ENCODE measurements at regions not wholly inside any gene's neighbourhood (a gene's known extent, or its start where the extent isn't known, plus 50 kb on each side); places are given as distances from the start of the nearest gene placed in this dataset.
"Not testable (repeated sequence)": the region's sequence is repeated elsewhere in the genome, so short reads cannot be mapped to it uniquely, and the experiment has no call there.

DNA sequence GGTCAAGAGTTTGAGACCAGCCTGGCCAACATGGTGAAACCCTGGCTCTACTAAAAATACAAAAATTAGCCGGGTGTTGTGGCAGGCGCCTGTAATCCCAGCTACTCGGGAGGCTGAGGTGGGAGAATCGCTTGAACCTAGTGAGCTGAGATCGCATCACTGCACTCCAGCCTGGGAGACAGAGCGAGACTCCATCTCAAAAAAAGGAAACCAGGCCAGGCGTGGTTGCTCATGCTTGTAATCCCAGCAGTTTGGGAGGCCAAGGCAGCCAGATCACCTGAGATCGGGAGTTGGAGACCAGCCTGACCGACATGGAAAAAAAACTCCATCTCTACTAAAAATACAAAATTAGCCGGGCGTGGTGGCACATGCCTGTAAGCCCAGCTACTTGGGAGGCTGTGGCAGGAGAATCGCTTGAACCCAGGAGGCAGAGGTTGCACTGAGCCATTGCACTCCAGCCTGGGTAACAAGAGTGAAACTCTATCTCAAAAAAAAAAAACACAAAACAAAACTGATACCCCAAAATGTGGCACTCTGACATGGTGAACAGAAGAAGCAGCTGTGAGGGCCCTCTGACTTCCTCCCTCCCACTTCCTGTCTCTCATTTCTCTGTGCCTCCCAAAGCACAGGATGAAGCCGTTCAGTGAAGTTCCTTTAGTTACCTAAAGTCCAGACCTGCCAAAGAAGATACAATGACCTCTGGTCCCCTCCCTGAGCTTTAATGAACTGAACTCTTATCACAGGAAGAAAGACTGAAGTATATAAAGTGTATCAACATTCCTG is 93.2 kb upstream of the GRIN2A start:
- DNase-seq (ENCODE audit: low spot score), result not testable (repeated sequence)

DNA sequence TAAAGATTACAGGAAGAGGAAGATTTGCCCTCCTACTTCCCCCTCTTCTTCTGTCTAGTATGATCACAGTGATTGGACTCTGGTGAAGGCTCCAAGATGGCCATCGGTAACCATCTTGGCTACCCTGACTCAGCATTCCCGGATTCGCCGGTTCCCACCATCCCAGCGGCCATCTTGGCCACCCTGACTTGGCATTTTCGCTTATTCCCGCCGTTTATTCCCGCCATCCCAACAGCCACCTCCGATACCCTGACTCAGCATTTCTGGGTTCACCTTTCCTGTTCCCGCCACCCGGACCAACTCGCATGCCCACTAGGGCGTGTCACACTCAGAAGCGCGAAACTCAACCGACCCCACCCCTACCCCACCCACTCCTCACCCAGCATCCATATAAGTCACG is 95.4 kb upstream of the GRIN2A start:
- DNase-seq (ENCODE audit: low spot score), result no peak

DNA sequence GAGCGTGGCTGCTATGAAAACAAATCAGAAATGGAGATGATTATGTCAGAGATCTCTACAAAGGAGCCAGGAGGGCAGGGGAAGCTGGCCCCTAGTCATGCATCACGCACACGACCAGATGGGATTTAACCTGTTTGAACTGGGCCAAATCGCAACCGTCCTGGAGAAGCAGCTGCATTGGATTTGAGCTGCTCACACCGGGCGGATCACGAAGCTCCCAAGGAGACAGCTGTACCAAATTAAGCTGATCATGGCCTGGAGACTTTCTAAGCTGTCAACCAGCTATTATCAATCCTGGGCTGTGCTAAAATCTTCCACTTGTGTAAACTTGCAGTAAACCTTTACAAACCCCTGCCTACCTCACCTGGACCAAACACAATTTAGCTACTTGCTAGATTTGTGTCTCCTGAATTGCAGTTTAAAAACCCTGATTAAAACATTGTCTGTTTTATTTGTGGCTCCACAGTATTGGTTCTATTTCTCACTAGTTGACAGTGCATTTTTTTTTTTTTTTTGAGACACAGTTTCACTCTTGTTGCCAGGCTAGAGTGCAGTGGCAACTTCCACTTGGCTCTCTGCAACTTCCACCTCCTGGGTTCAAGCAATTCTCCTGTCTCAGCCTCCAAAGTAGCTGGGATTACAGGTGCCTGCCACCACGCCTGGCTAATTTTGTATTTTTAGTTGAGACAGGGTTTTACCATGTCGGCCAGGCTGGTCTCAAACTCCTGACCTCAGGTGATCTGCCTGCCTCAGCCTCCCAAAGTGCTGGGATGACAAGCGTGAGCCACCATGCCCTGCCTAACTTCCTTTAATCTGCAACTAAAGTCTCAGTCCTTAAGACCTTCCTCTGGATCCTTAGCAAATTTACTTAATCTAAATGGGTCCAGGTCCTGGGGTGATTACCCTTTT is 98.3 kb upstream of the GRIN2A start:
- no peak for DNase-seq (ENCODE audit: low spot score)

DNA sequence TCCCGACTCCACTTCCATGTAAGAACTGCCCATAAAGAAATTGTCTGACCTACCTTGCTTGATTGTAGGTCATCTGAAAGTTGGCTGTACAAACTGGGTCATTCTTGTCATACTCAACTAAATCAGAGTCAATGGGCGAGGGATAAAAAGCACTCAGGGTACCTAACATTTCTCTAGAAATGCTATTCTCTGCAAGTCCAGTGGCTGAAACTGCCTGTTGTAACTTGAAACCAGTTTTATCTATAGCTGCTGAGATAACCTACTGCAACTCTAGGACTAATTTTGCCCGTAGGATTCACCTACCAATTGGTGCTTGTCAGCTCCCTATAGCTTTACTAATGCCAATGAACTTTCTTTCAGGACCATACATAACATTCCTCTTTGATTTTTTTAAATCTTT is 100.1 kb upstream of the GRIN2A start:
- no peak for DNase-seq (ENCODE audit: low spot score)

DNA sequence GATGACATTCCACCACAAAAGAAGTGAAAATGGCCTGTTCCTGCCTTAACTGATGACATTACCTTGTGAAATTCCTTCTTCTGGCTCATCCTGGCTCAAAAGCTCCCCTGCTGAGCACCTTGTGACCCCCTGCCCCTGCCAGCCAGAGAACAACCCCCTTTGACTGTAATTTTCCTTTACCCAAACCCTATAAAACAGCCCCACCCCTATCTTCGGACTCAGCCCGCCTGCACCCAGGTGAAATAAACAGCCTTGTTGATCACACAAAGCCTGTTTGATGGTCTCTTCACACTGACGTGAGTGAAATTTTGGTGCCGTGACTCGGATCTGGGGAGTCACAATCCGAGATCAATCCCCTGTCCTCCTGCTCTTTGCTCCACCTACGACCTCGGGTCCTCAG is 101.0 kb upstream of the GRIN2A start:
- DNase-seq (ENCODE audit: low spot score), result not testable (repeated sequence)

DNA sequence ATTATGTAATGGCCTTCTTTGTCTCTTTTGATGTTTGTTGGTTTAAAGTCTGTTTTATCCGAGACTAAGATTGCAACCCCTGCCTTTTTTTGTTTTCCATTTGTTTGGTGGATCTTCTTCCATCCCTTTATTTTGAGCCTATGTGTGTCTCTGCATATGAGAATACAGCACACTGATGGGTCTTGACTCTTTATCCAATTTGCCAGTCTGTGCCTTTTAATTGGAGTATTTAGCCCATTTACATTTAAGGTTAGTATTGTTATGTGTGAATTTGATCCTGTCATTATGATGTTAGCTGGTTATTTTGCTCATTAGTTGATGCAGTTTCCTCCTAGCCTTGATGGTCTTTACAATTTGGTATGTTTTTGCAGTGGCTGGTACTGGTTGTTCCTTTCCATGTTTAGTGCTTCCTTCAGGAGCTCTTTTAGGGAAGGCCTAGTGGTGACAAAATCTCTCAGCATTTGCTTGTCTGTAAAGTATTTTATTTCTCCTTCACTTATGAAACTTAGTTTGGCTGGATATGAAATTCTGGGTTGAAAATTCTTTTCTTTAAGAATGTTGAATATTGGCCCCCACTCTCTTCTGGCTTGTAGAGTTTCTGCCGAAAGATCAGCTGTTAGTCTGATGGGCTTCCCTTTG is 95.3 kb upstream of the ATF7IP2 start:
- not testable (repeated sequence) for DNase-seq (ENCODE audit: low spot score)

DNA sequence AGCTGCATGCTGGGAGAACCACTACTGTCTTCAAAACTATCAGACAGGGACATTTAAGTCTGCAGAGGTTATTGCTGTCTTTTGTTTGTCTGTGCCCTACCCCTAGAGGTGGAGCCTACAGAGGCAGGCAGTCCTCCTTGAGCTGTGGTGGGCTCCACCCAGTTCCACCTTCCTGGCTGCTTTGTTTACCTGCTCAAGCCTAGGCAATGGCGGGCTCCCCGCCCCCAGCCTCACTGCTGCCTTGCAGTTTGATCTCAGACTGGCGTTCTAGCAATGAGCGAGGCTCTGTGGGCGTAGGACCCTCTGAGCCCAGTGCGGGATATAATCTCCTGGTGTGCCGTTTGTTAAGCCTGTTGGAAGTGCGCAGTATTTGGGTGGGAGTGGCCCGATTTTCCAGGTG is 93.7 kb upstream of the ATF7IP2 start:
- DNase-seq (ENCODE audit: low spot score), result not testable (repeated sequence)

DNA sequence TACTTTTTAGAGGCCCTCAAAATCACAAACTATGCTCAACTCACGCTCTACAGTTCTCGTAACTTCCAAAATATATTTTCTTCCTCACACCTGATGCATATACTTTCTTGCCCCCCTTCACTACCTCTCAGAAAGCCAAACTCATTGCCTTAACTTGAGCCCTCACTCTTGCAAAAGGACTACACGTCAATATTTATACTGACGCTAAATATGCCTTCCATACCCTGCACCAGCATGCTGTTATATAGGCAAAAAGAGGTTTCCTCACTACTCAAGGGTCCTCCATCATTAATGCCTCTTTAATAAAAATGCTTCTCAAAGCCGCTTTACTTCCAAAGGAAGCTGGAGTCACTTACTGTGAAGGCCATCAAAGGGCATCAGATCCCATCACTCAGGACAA is 92.9 kb upstream of the ATF7IP2 start:
- not testable (repeated sequence) for DNase-seq (ENCODE audit: low spot score)

DNA sequence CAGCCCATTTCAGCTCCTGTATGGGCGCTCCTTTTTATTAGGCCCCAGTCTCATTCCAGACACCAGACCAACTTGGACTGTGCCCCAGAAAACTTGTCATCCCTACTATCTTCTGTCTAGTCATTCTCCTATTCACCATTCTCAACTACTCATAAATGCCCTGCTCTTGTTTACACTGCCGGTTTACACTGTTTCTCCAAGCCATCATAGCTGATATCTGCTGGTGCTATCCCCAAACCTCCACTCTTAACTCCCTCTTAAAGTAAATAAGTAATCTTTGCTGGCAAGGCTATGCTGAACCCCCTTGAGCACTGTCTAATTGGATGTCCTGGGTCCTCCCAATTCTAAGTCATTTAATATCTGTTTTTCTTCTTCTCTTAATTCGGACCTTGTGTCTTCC is 91.7 kb upstream of the ATF7IP2 start:
- DNase-seq (ENCODE audit: low spot score), result not testable (repeated sequence)

DNA sequence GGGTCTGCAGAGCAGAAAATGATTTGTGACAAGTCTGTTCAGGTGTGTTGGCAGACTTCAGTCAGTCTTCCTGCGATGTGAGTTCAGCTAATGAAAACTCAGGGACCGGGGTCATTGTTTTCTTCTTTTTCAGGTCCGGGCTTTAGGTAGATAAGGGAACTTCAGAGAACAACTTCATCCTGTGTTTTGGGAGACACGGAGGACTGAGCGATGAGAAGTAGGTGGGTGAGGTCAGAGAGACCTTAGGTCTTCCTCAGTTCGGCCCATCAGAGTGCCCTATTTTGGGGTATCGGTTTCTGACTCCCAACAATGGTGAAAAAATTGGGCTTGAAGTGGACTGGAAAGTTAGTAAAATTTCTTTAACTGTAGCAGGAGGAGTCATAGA is 88.9 kb upstream of the ATF7IP2 start:
- no peak for DNase-seq (ENCODE audit: low spot score)

DNA sequence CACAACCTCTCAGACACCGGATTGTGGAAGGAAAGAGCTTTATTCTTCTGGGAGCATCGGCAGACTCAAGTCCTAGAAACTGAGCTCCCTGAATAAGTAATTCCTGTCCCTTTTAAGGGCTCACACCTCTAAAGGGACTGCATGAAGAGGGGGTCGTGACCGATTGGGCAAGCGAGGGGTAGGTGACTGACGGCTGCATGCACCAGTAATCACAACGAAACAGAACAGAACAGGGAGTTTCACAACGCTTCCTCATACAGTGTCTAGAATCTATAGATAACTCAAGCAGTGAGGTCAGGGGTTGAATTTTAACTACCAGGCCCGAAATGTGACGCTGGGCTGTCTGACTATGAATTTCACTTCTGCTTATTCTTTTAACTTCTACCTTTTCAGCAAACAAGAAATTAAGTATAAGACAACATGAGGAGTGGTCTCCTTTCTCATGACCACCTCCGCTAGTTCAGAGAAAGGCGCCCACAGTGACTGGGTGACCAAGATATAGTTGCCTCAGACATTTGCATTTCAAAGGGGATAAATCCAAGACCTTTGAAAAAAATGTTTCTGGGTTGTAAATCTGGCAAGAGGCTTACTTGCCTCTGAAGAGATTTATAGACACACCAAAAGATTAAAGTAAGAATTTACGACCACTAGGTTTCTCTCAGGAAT is 88.4 kb upstream of the ATF7IP2 start:
- no peak for DNase-seq (ENCODE audit: low spot score)

DNA sequence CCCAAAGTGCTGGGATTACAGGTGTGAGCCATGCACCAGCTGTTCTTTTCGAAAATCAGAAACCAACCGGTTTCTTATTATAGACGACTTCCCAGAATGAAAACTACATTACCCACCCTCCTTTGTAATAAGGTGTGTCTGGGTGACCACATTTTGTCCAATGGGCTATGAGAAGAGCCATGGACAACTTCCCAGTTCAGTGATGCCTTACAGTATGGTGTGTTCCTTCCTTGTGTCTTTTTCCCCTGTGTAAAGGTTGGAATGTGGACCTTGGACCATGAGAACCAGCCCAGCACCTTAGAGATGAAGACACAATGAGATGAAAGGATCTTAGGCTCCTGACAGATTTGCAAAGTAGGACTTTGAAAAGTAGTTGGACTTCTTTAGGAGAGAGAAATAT is 85.0 kb upstream of the ATF7IP2 start:
- no peak for DNase-seq (ENCODE audit: low spot score)

DNA sequence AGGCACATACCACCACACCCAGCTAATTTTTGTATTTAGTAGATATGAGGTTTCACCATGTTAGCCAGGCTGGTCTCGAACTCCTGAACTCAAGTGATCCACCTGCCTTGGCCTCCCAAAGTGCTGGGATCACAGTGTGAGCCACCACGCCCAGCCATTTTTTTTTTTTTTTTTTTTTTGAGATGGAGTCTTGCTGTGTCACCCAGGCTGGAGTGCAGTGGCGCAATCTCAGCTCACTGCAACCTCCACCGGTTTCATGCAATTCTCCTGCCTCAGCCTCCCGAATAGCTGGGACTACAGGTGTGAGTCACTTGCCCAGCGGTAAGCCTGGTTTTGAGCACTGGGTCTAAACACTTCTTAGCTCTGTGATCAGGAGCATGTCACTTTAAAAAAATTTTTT is 84.3 kb upstream of the ATF7IP2 start:
- not testable (repeated sequence) for DNase-seq (ENCODE audit: low spot score)

DNA sequence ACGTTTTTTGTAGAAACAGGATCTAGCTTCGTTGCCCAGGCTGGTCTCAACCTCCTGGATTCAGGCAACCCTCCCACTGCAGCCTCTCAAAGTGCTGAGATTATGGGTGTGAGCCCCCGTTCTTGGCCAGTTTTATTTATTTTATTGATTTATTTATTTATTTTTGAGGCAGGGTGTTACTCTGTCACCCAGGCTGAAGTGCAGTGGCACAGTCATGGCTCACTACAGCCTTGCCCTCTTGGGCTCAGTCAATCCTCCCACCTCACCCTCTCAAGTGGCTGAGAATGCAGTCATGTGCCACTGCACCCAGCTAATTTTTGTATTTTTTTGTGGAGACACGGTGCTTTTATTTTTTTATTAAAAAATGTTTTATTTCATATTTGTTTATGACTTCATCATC is 79.9 kb upstream of the ATF7IP2 start:
- no peak for DNase-seq (ENCODE audit: low spot score)

DNA sequence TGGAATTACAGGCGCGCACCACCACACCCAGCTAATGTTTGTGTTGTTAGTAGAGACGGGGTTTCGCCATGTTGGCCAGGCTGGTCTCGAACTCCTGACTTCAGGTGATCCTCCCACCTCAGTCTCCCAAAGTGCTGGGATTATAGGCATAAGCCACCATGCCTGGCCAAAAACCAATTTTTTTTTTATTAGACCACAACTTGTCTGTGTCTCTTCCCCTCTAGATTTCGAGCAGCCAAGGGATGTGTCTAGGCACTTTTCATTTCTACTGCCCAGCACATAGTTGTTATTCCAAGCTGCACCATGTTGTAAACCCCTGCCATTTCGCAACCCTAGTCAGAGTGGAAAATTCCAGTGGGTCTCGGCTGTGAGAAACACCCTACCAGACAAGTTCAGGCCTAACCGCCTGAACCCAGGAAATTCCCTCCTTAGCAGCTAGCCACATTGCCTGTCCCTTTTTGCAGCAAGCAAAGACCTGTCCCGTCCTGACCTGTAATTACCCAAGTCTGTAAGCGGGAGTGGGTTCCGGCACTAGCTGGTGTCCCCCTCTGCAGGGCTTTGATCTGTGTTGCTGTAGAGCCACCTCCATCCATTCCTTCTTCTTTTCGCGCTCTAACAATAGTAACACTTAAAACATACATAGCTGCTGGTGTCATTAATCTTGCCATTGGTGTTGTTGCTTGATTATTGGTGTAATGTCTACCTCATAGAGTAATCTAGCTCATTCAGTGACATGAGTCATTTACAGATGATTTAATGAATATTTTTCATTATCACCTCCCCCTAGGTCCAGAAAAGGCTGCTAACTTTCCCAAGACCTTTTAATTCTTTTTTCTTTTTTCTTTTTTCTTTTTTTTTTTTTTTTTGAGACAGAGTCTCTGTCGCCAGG is 77.3 kb upstream of the ATF7IP2 start:
- no peak for DNase-seq (ENCODE audit: low spot score)

DNA sequence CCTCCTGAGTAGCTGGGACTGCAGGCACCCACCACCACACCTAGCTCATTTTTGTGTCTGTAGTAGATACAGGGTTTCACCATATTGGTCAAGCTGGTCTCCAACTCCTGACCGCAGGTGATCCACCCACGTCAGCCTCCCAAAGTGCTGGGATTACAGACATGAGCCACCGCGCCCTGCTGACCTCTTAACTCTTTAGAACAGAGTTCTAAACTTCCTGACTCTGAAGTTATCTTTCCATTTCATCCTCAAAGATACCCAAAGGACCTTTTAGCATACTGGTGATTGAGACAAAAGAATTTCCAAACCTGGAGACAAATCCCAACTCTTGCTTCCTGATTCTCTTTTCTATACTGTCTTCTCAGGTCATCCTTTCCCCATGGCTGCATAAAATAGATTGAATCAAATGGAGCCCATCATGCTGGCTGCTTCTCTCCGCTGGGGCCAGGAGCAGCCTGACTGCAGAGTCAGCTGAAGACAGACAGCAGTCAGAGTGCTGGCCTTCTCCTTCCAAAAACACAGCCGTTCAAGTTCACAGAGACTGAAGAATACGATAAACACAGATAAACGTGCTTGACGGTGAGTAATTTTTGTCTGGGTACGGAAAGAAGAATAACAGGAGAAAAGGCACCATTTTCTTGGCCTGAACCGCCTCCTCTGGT is 76.5 kb upstream of the ATF7IP2 start:
- no peak for DNase-seq (ENCODE audit: low spot score)

DNA sequence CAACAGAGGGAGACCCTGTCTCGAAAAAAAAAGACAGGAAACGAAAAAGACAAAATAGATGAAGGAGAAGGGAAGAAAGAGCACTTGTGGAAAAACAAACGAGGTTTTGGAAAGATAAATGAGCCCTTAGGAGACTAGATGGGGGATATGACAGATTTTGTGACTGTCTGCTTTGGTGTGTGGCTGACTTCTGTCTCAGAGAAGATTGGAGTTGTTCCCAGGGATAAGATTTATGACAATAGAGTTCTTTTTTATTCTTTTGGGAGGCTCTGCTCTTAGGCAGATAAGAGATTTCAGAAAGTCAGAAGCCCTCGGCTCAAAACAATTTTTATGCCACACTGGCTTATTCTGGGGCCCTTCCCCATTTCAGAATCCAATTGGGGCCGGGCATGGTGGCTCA is 73.9 kb upstream of the ATF7IP2 start:
- DNase-seq (ENCODE audit: low spot score), result no peak

DNA sequence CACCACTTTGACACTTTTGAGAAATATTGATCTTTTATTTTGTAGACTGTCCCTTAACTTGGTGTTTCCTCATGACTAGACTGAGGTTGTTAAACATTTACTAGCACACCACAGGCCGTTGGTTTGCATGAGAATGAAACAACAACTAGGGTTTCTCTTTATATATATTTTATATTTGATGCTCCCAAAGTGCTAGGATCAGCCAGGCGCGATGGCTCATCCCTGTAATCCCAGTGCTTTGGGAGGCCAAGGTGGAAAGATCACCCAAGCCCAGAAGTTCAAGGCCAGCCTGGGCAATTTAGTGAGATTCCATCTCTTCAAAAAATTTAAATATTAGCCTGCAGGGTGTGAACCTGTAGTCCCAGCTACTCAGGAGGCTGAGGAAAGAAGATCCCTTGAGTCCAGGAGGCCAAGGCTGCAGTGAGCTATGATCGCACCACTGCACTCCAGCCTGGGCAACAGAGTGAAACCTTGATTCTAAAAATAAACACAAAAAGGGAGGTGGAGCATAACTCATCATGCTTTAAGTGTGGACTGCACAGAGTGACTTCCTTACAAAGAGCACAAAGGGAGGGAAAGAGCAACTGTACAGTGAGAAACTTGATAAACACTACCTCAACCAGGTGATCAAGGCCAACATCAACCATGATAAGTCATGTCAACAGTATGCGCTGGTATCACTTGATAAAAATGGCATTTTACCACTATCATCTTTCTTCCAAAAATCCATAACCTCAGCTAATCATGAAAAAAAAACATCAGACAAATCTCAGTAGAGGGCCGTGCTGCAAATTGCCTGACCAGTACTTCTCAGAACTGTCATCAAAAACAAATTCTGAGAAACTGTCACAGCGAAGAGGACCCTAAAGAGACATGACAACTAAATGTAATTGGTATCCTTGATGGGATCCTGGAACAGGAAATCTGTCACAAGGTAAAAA is 72.8 kb upstream of the ATF7IP2 start:
- no peak for DNase-seq (ENCODE audit: low spot score)

DNA sequence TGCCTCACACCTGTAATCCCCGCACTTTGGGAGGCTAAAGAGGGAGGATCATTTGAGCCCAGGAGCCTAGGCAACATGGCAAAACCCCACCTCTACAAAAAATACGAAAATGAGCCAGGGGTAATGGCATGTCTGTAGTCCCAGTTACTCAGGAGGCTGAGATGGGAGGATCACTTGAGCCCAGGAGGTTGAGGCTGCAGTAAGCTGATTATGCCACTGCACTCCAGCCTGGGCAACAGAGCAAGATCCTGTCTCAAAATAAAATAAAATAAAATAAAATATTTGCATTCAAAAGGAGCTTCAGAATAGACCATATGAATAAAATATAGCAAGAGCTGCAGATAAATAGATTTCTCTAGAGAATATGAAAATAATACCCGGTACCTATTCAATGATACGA is 71.5 kb upstream of the ATF7IP2 start:
- DNase-seq (ENCODE audit: low spot score), result no peak
